Gastroesophageal sphincter (tissue), 4 donors: ENCODE measurements at regions not wholly inside any gene's neighbourhood (a gene's known extent, or its start where the extent isn't known, plus 50 kb on each side); places are given as distances from the start of the nearest gene placed in this dataset.

ENCODE experiments used
- ATAC-seq: fragments of 150-250 bp; one replicate; pipeline ENCODE4 v1.9.1; 2016; ENCODE audit warnings: mild to moderate bottlenecking, moderate library complexity
- H3K27ac ChIP-seq, 4 donors: fragments of 200-600 bp; sonication (generic) in 3 of 4; 1 replicate in 3 of 4; 2 replicates in 1 of 4; pipeline ENCODE4 v1.5.1; 2016 to 2019
- H3K27me3 ChIP-seq: fragments of 200-600 bp; sonication (generic); one replicate; pipeline ENCODE4 v1.5.1; 2019
- H3K36me3 ChIP-seq, 2 donors: fragments of 200-600 bp; sonication (generic); one replicate each; pipeline ENCODE4 v1.5.1; 2019; ENCODE audit warnings: control low read depth in 1 of 2
- H3K4me1 ChIP-seq, 3 donors: fragments of 200-600 bp; sonication (generic); 1 replicate in 2 of 3; 2 replicates in 1 of 3; pipeline ENCODE4 v1.5.1; 2016 to 2019; ENCODE audit warnings: control low read depth in 2 of 3
- H3K4me3 ChIP-seq, 2 donors: fragments of 200-600 bp; sonication (generic); one replicate each; pipeline ENCODE4 v1.5.1; 2019; ENCODE audit warnings: mild to moderate bottlenecking in 1 of 2, moderate library complexity in 1 of 2
- H3K9me3 ChIP-seq, 3 donors: fragments of 200-600 bp; sonication (generic); one replicate each; pipeline ENCODE4 v1.5.1; 2017 to 2019; ENCODE audit warnings: control low read depth in 2 of 3
- EP300 ChIP-seq: sonication (generic); formaldehyde crosslinking; IDR thresholded peaks from one replicate; pipeline ENCODE4 v1.6.1; 2017; ENCODE audit warnings: antibody characterized with exemption, mild to moderate bottlenecking
- POLR2A ChIP-seq, 2 donors: fragments of 450-650 bp; IDR thresholded peaks; one replicate each; pipeline ENCODE4 v1.6.1; 2017; ENCODE audit warnings: antibody characterized with exemption in 2 of 2, mild to moderate bottlenecking in 2 of 2, moderate library complexity in 1 of 2
- POLR2AphosphoS5 ChIP-seq: sonication (generic); formaldehyde crosslinking; IDR thresholded peaks from one replicate; pipeline ENCODE4 v1.6.1; 2017; ENCODE audit warnings: antibody characterized with exemption
- WGBS, 2 donors: methylation state at CpG; one replicate each; pipeline ENCODE4 v1.1.5; 2018; ENCODE audit warnings: low coverage in 1 of 2; 5-methylcytosine and 5-hydroxymethylcytosine counted together
- TF ChIP-seq, protein P1 (sequence below), 4 experiments: fragments of 200-600 bp in 2 of 4; fragments of 450-650 bp in 2 of 4; sonication (generic) in 1 of 4; IDR thresholded peaks; one replicate each; pipeline ENCODE4 v1.5.1; 2017 to 2019; ENCODE audit warnings: antibody characterized with exemption in 4 of 4, mild to moderate bottlenecking in 2 of 4, moderate library complexity in 2 of 4

DNA sequence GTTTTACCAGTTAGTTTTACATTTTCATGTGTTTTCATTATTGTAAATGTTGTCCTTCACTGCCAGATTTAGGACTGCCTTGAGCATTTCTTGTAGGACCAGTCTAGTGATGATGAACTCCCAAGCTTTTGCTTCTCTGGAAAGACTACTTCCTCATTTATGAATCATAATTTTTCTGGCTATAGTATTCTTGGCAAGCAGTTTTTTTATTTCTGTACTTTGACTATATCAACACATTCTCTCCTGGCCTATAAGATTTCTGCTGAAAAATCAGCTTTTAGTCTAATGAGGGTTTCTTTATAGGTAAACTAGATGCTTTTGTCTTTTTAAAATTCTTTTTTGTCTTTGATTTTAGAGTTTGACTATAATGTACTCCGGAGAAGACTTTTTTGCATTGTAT, 256.8 kb upstream of the GRAMD2B start:
- Histone ChIP-seq H3K4me3 (no peak overlapping the region), H3K36me3 (no peaks in the 10 kb centered on the region), H3K27me3 (no peaks in the 10 kb centered on the region), H3K4me1 (no peaks in the 10 kb centered on the region), H3K9me3 (peaks cover 0 to 45% (median 0%) of the 10 kb centered on the region in 3 donors), H3K27ac (no peak overlapping the region)
- no peak for TF ChIP-seq POLR2AphosphoS5
- no peak for TF ChIP-seq POLR2A (IDR thresholded peaks at IDR 0.05)
- TF ChIP-seq, protein P1, sequence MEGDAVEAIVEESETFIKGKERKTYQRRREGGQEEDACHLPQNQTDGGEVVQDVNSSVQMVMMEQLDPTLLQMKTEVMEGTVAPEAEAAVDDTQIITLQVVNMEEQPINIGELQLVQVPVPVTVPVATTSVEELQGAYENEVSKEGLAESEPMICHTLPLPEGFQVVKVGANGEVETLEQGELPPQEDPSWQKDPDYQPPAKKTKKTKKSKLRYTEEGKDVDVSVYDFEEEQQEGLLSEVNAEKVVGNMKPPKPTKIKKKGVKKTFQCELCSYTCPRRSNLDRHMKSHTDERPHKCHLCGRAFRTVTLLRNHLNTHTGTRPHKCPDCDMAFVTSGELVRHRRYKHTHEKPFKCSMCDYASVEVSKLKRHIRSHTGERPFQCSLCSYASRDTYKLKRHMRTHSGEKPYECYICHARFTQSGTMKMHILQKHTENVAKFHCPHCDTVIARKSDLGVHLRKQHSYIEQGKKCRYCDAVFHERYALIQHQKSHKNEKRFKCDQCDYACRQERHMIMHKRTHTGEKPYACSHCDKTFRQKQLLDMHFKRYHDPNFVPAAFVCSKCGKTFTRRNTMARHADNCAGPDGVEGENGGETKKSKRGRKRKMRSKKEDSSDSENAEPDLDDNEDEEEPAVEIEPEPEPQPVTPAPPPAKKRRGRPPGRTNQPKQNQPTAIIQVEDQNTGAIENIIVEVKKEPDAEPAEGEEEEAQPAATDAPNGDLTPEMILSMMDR (IDR thresholded peaks at IDR 0.05), result no peak
- no peak for TF ChIP-seq EP300
- 100% methylated on average over 1 of the region's 1 CpG; no CpG with 5 or more reads in 1 of the 2 donors for WGBS, 2 donors
- ATAC-seq, result no peak

DNA sequence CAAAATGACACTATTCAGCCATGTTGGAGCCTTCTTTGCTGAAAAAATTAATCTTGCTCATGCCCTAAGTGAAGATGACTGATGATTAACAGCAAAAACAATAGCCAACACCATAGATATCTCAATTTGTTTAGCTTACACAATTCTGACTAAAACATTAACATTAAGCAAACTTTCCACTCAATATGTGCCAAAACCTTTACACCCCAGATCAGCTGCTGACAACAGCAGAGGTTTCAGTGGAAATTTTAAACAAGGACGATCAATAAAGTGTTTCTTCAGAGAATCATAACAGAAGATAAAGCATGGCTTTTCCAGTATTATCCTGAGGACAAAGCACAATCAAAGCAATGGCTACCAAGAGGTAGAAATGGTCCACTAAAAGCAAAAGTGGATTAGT, 254.4 kb upstream of the GRAMD2B start:
- no peak for ATAC-seq
- H3K9me3 ChIP-seq, result peaks cover 0 to 52% (median 0%) of the 10 kb centered on the region in 3 donors
- H3K27me3 ChIP-seq, result no peaks in the 10 kb centered on the region
- no peak overlapping the region for H3K27ac ChIP-seq
- TF ChIP-seq POLR2AphosphoS5, result no peak
- TF ChIP-seq, protein P1 (IDR thresholded peaks at IDR 0.05), result no peak
- no peak for TF ChIP-seq EP300
- no peak for TF ChIP-seq POLR2A (IDR thresholded peaks at IDR 0.05)
- H3K4me3 ChIP-seq, result no peak overlapping the region
- no peaks in the 10 kb centered on the region for H3K36me3 ChIP-seq
- no peaks in the 10 kb centered on the region for H3K4me1 ChIP-seq
- 75 to 100% methylated on average over 1 of the region's 1 CpG for WGBS, 2 donors

DNA sequence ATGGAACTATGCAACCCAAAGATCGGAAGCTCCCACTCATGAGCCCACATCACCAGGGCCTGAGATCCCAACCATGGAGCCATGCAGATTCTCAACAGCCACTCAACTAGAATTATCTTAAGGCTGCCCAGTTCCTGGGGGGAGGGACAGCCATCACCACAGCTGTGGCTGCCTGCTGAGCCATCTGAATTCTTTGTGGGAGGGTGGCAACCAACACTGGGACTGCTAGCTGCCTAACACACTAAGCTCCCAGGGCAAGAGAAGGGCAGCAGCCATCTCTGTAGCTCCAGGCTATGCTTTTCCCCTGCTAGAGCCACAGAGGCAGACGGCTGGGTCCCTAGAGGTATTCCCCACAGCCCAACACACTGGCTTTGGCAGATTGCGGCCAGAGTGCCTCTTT, 251.3 kb upstream of the GRAMD2B start:
- ATAC-seq, result no peak
- Histone ChIP-seq H3K27ac (no peak overlapping the region), H3K4me1 (no peaks in the 10 kb centered on the region), H3K27me3 (no peaks in the 10 kb centered on the region), H3K9me3 (peaks cover 0 to 38% (median 0%) of the 10 kb centered on the region in 3 donors), H3K36me3 (no peaks in the 10 kb centered on the region), H3K4me3 (no peak overlapping the region)
- TF ChIP-seq POLR2A (IDR thresholded peaks at IDR 0.05) (no peak), EP300 (no peak), POLR2AphosphoS5 (no peak)
- TF ChIP-seq, protein P1 (IDR thresholded peaks at IDR 0.05), result no peak
- WGBS, 2 donors, result no CpG with 5 or more reads among the region's 3 CpGs

DNA sequence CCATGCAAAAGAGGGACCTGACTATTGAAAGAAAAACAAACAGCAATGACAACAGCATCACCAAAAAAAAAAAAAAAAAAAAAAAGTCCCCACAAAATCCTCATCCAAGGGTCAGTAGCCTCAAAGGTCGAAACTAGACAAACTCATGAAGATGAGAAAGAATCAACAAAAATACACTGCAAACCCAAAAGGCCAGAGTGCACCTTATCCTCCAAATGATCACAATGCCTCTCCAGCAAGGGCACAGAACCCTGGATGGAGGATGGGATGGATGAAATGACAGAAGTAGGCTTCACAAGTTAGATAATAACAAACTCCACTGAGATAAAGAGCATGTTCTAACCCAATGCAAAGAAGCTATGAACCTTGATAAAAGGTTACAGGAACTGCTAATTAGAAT, 250.4 kb upstream of the GRAMD2B start:
- no peaks in the 10 kb centered on the region for H3K4me1 ChIP-seq
- 88 to 100% methylated on average over 1 of the region's 1 CpG for WGBS, 2 donors
- ATAC-seq, result no peak
- no peak overlapping the region for H3K4me3 ChIP-seq
- no peak overlapping the region for H3K27ac ChIP-seq
- H3K36me3 ChIP-seq, result no peaks in the 10 kb centered on the region
- peaks cover 0 to 29% (median 0%) of the 10 kb centered on the region in 3 donors for H3K9me3 ChIP-seq
- no peaks in the 10 kb centered on the region for H3K27me3 ChIP-seq
- TF ChIP-seq EP300 (no peak), POLR2A (IDR thresholded peaks at IDR 0.05) (no peak), POLR2AphosphoS5 (no peak)
- TF ChIP-seq, protein P1 (IDR thresholded peaks at IDR 0.05), result no peak

DNA sequence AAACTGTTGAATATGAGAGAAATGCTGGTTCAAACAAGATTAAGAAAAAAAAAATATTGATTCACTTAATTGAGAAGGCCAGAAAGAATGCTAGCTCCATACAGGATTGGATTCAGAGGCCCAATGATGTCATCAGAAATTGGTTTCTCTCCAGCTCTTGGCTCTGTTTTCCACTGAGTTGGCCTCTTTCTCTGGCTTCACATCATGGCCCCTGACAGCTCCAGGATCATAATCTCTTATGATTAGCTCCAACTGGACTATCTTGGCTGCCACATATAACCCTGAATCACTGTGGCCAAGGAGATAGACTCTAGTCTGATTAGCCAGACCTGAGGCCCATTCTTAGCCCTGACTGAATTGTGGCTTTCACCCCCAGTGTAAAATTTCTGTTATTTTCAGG, 244.7 kb upstream of the GRAMD2B start:
- Histone ChIP-seq H3K4me1 (no peaks in the 10 kb centered on the region), H3K36me3 (no peaks in the 10 kb centered on the region), H3K27ac (no peak overlapping the region), H3K4me3 (no peak overlapping the region), H3K27me3 (no peaks in the 10 kb centered on the region), H3K9me3 (peaks cover 0 to 8% (median 0%) of the 10 kb centered on the region in 3 donors)
- no peak for ATAC-seq
- no peak for TF ChIP-seq EP300
- no peak for TF ChIP-seq POLR2A (IDR thresholded peaks at IDR 0.05)
- TF ChIP-seq, protein P1 (IDR thresholded peaks at IDR 0.05), result no peak
- TF ChIP-seq POLR2AphosphoS5, result no peak
